BJ (cell line): ENCODE measurements at regions not wholly inside any gene's neighbourhood (a gene's known extent, or its start where the extent isn't known, plus 50 kb on each side); places are given as distances from the start of the nearest gene placed in this dataset.

Source experiments
- CTCF ChIA-PET: fragments of 350-600 bp; formaldehyde crosslinking; extraction: SDS; loops from one replicate; lab custom pipeline; 2021; ENCODE audit warnings: antibody characterized with exemption, inconsistent platforms; lab: Yijun Ruan, JAX
- POLR2A ChIA-PET: fragments of 300-600 bp; sonication (Branson Sonifier 250); formaldehyde crosslinking; extraction: SDS; loops from one replicate; lab custom pipeline; 2021; ENCODE audit warnings: antibody characterized with exemption; lab: Charles Lee
- DNase-seq: peaks from one replicate; pipeline ENCODE4 v3.0.0-alpha.2; 2011; ENCODE audit warnings: low read depth
- H3K27me3 ChIP-seq: 2 replicates; pipeline ENCODE4 v1.6.0; 2011; ENCODE audit warnings: low read length; ENCODE audit not compliant: control insufficient read depth, insufficient read depth
- H3K36me3 ChIP-seq: 2 replicates; pipeline ENCODE4 v1.5.1; 2011; ENCODE audit warnings: low read length; ENCODE audit not compliant: control insufficient read depth, insufficient read depth
- H3K4me3 ChIP-seq: 2 replicates; pipeline ENCODE4 v1.5.1; 2011; ENCODE audit warnings: low read depth, mild to moderate bottlenecking, control low read depth, low read length
- CTCF ChIP-seq: IDR thresholded peaks from 2 replicates; pipeline ENCODE4 v1.5.1; 2011; ENCODE audit warnings: low read depth, mild to moderate bottlenecking, control low read depth, inconsistent platforms, low read length, moderate library complexity; ENCODE audit not compliant: insufficient read depth

GRCh38 chr1:193567937-193568336 lies 381.5 kb upstream of the B3GALT2 start:
- no peak for TF ChIP-seq CTCF
- Histone ChIP-seq H3K27me3 (no peaks in the 10 kb centered on the region), H3K36me3 (no peaks in the 10 kb centered on the region), H3K4me3 (no peak overlapping the region)
- ChIA-PET POLR2A (interaction anchor here (0.6 kb wide), 1 partner anchor 110 kb away, joined by 8 read pairs; no protein-coding TSS in a partner anchor), CTCF (no interaction called here)
- DNase-seq = no peak

GRCh38 chr1:193566735-193567134 lies 380.3 kb upstream of the B3GALT2 start:
- POLR2A ChIA-PET = no interaction called here

GRCh38 chr1:193565971-193566577 lies 379.7 kb upstream of the B3GALT2 start:
- ChIA-PET CTCF (no interaction called here), POLR2A (no interaction called here)

More at GRCh38 chr1:193566735-193567134, 380.3 kb upstream of the B3GALT2 start:
- no peak for TF ChIP-seq CTCF
- CTCF ChIA-PET = no interaction called here
- H3K4me3 ChIP-seq = no peak overlapping the region
- no peaks in the 10 kb centered on the region for H3K36me3 ChIP-seq
- no peaks in the 10 kb centered on the region for H3K27me3 ChIP-seq
- no peak for DNase-seq

GRCh38 chr1:193562121-193562520 lies 375.7 kb upstream of the B3GALT2 start:
- ChIA-PET POLR2A (no interaction called here), CTCF (interaction anchor here (1.4 kb wide), 1 partner anchor 11 kb away, joined by 3 read pairs; no protein-coding TSS in a partner anchor)
- Histone ChIP-seq H3K27me3 (no peaks in the 10 kb centered on the region), H3K36me3 (no peaks in the 10 kb centered on the region), H3K4me3 (no peak overlapping the region)
- DNase-seq = no peak
- no peak for TF ChIP-seq CTCF

More at GRCh38 chr1:193565971-193566577, 379.7 kb upstream of the B3GALT2 start:
- no peak for DNase-seq
- no peaks in the 10 kb centered on the region for H3K27me3 ChIP-seq
- H3K4me3 ChIP-seq = no peak overlapping the region
- no peaks in the 10 kb centered on the region for H3K36me3 ChIP-seq
- no peak for TF ChIP-seq CTCF

- H3K36me3 ChIP-seq = no peaks in the 10 kb centered on the region
- TF ChIP-seq CTCF = no peak
- H3K4me3 ChIP-seq = no peak overlapping the region
- ChIA-PET POLR2A (no interaction called here), CTCF (no interaction called here)
- peak; percentile 33 for DNase-seq
- H3K27me3 ChIP-seq = no peaks in the 10 kb centered on the region
These were observed 372.1 kb upstream of the B3GALT2 start for GRCh38 chr1:193558491-193559028.
